GM12891 (cell line): ENCODE measurements at regions not wholly inside any gene's neighbourhood (a gene's known extent, or its start where the extent isn't known, plus 50 kb on each side); places are given as distances from the start of the nearest gene placed in this dataset.

ENCODE experiments used
- POLR2A ChIP-seq: IDR thresholded peaks from 2 replicates; pipeline ENCODE4 v1.6.1; 2011; ENCODE audit warnings: low read depth, low read length, control low read depth
- POLR2AphosphoS5 ChIP-seq: IDR thresholded peaks from 2 replicates; pipeline ENCODE4 v1.6.1; 2011; ENCODE audit warnings: low read depth, low read length, control low read depth
- SPI1 ChIP-seq: IDR thresholded peaks from 2 replicates; pipeline ENCODE4 v1.6.1; 2011; ENCODE audit warnings: low read depth, low read length, control low read depth
- TAF1 ChIP-seq: IDR thresholded peaks from 2 replicates; pipeline ENCODE4 v1.6.1; 2011; ENCODE audit warnings: low read depth, low read length, control low read depth

DNA sequence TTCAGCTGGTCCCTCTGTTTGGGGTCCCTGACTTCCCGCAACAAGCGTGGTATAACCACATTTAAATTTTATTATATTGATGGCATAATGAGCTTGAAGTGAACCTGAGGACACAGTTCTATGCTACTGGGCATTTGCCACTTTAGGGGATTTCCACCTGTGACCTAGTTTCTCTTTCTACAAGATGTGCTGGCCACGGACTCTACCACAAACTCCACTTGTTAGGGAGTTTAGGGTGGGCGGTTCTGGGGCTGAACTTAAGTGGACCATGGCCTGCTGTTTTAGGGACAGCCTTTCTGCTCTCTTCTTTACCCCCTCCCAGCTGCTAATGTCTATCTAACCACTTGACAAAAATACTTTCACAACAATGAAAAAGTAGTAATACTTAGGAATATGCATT, 1199.1 kb downstream of the SI start:
- no peak for TF ChIP-seq POLR2A
- no peak for TF ChIP-seq SPI1
- no peak for TF ChIP-seq TAF1
- TF ChIP-seq POLR2AphosphoS5: no peak
